Right lobe of liver (tissue), 6 donors: ENCODE measurements at regions not wholly inside any gene's neighbourhood (a gene's known extent, or its start where the extent isn't known, plus 50 kb on each side); places are given as distances from the start of the nearest gene placed in this dataset.

Source experiments
- ATAC-seq, 4 donors: fragments of 200-7000 bp; cut with Tn5 transposase; one replicate each; pipeline ENCODE4 v1.9.1; 2020; ENCODE audit warnings: mild to moderate bottlenecking in 4 of 4, moderate library complexity in 4 of 4
- DNase-seq, 3 donors: peaks; one replicate each; pipeline ENCODE4 v3.0.0-alpha.2; 2020
- H3K27ac ChIP-seq, 3 donors: fragments of 200-600 bp; one replicate each; pipeline ENCODE4 v1.8.0; 2022
- H3K27me3 ChIP-seq, 2 donors: fragments of 200-600 bp; one replicate each; pipeline ENCODE4 v1.8.0; 2022
- H3K36me3 ChIP-seq, 4 donors: fragments of 200-600 bp; sonication (generic) in 1 of 4; one replicate each; pipeline versions ENCODE4 v1.5.1 to v1.8.0; 2017 to 2022; ENCODE audit warnings: control low read depth in 1 of 4
- H3K4me1 ChIP-seq, 4 donors: fragments of 200-600 bp; sonication (generic) in 1 of 4; one replicate each; pipeline versions ENCODE4 v1.5.1 to v1.8.0; 2017 to 2022; ENCODE audit warnings: control low read depth in 1 of 4
- H3K4me3 ChIP-seq, 3 donors: fragments of 200-600 bp; one replicate each; pipeline ENCODE4 v1.8.0; 2022
- H3K9me3 ChIP-seq, 4 donors: fragments of 200-600 bp; sonication (generic) in 1 of 4; one replicate each; pipeline versions ENCODE4 v1.5.1 to v1.8.0; 2017 to 2022; ENCODE audit warnings: control low read depth in 1 of 4
- POLR2A ChIP-seq: fragments of 450-650 bp; IDR thresholded peaks from one replicate; pipeline ENCODE4 v1.6.1; 2017; ENCODE audit warnings: antibody characterized with exemption, mild to moderate bottlenecking
- WGBS: methylation state at CpG from one replicate; pipeline ENCODE4 v1.1.6; 2018; ENCODE audit warnings: low coverage, low lambda C conversion rate; ENCODE audit not compliant: insufficient coverage; ENCODE audit errors: missing lambda C conversion rate; 5-methylcytosine and 5-hydroxymethylcytosine counted together
- intact Hi-C, 2 donors: fragments of 100-400 bp; cut with DNase I; formaldehyde crosslinking; loops; one replicate each; pipeline versions ENCODE4 v1.11.2 to v1.14.1; 2022
- TF ChIP-seq, protein P1 (sequence below), 4 donors: fragments of 200-600 bp in 3 of 4; fragments of 450-650 bp in 1 of 4; IDR thresholded peaks; one replicate each; pipeline versions ENCODE4 v1.5.1 to v1.8.0; 2016 to 2022; ENCODE audit warnings: antibody characterized with exemption in 4 of 4, mild to moderate bottlenecking in 2 of 4
- donor health status: DM: no; HTN: yes; CAD: no.
- donor health status: DM: no; HTN: no; CAD: no.
- donor health status: DM: no; HTN: no; CAD: no.
- donor health status: DM: no; HTN: yes; CAD: no.
- donor health status: DM: no; HTN: yes; CAD: no.

- Histone ChIP-seq H3K27me3 (no peaks in the 10 kb centered on the region), H3K27ac (no peak overlapping the region), H3K4me3 (no peak overlapping the region), H3K9me3 (no peaks in the 10 kb centered on the region), H3K36me3 (no peaks in the 10 kb centered on the region), H3K4me1 (no peaks in the 10 kb centered on the region)
- 49% methylated on average over 3 of the region's 3 CpGs for WGBS
- ATAC-seq: no peak
- DNase-seq: no peak
- TF ChIP-seq, protein P1, sequence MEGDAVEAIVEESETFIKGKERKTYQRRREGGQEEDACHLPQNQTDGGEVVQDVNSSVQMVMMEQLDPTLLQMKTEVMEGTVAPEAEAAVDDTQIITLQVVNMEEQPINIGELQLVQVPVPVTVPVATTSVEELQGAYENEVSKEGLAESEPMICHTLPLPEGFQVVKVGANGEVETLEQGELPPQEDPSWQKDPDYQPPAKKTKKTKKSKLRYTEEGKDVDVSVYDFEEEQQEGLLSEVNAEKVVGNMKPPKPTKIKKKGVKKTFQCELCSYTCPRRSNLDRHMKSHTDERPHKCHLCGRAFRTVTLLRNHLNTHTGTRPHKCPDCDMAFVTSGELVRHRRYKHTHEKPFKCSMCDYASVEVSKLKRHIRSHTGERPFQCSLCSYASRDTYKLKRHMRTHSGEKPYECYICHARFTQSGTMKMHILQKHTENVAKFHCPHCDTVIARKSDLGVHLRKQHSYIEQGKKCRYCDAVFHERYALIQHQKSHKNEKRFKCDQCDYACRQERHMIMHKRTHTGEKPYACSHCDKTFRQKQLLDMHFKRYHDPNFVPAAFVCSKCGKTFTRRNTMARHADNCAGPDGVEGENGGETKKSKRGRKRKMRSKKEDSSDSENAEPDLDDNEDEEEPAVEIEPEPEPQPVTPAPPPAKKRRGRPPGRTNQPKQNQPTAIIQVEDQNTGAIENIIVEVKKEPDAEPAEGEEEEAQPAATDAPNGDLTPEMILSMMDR (IDR thresholded peaks at IDR 0.05): no peak
- no peak for TF ChIP-seq POLR2A
- intact Hi-C loops: no loop called here
Measured at GRCh38 chr1:193415256-193415655, 228.8 kb upstream of the B3GALT2 start.

DNA sequence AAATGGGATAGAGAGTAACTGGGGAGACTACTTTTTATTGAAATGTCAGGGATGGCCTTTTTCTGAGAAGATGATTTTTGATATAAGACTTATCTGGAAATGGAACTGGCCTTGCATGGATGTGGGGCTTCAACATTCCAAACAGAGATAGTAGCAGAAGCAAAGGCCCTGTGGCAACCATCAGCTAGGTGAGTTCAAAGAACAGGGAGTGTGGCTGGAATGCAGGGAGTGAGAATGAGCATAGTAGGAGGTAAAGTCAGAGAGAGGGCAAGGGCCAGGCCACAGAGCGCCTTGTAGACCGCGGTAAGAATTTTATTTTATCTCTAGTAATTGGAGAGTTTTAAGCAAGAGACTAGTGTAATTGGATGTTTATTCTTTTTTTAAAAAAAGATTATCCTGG, 227.0 kb upstream of the B3GALT2 start:
- DNase-seq (no peak), ATAC-seq (no peak)
- TF ChIP-seq, protein P1 (IDR thresholded peaks at IDR 0.05): no peak
- no peak for TF ChIP-seq POLR2A
- Histone ChIP-seq H3K27ac (no peak overlapping the region), H3K4me1 (no peaks in the 10 kb centered on the region), H3K4me3 (no peak overlapping the region), H3K9me3 (no peaks in the 10 kb centered on the region), H3K36me3 (no peaks in the 10 kb centered on the region), H3K27me3 (no peaks in the 10 kb centered on the region)
- WGBS: 94% methylated on average over 3 of the region's 3 CpGs
- intact Hi-C loops: no loop called here

DNA sequence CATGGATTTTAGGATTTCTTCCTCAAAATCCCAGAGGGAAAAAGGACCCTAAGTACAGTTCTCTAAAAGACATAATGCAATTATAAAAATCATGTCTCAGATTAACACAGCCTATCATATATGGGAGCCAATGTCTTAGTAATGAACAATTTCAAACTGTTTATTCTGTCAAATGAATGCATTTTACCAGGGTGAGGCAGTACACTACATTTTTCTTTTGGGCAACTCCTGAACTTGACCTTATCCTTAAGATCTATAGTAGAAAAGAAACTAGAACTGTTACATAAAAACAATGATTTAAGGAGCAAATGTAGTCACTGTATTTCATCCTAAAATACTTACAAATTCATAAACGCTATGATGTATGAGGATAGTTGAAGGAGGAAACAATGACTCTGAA, 226.3 kb upstream of the B3GALT2 start:
- no peaks in the 10 kb centered on the region for H3K27me3 ChIP-seq
- TF ChIP-seq POLR2A: no peak
- TF ChIP-seq, protein P1 (IDR thresholded peaks at IDR 0.05): no peak
- intact Hi-C loops: no loop called here
- H3K4me3 ChIP-seq: no peak overlapping the region
- no peaks in the 10 kb centered on the region for H3K9me3 ChIP-seq
- no peak overlapping the region for H3K27ac ChIP-seq
- ATAC-seq (no peak), DNase-seq (no peak)
- no peaks in the 10 kb centered on the region for H3K4me1 ChIP-seq
- 91% methylated on average over 1 of the region's 1 CpG for WGBS
- H3K36me3 ChIP-seq: no peaks in the 10 kb centered on the region

DNA sequence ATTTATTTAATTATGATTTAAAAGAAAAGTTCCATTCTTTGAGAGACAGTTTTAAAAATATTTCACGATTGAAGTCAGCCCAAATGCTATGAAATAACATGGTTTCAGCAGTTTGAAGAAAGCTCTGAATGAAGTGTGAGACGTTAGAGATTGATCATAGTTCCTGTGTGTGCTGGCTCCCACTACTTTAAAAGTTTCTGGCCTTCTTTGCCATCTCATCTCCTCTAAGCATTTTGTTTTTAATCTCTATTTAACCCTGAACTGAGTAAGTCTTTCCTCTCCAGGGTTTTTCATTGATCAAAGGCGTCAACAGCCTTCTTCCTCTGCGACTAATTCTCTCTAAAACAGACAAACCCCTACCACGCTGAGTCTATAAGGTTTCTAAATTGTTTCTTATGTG, 225.3 kb upstream of the B3GALT2 start:
- DNase-seq: no peak
- WGBS: 69% methylated on average over 5 of the region's 5 CpGs
- H3K4me1 ChIP-seq: peaks cover 0 to 4% (median 0%) of the 10 kb centered on the region in 4 donors
- H3K27me3 ChIP-seq: no peaks in the 10 kb centered on the region
- no peak for ATAC-seq
- no peaks in the 10 kb centered on the region for H3K9me3 ChIP-seq
- no peaks in the 10 kb centered on the region for H3K36me3 ChIP-seq
- no peak overlapping the region for H3K4me3 ChIP-seq
- intact Hi-C loops: no loop called here
- TF ChIP-seq, protein P1 (IDR thresholded peaks at IDR 0.05): no peak
- no peak for TF ChIP-seq POLR2A
- no peak overlapping the region for H3K27ac ChIP-seq

- H3K9me3 ChIP-seq: no peaks in the 10 kb centered on the region
- intact Hi-C loops: no loop called here
- no peaks in the 10 kb centered on the region for H3K27me3 ChIP-seq
- H3K4me1 ChIP-seq: peaks cover 0 to 4% (median 0%) of the 10 kb centered on the region in 4 donors
- ATAC-seq: no peak
- no peak for DNase-seq
- no peak overlapping the region for H3K27ac ChIP-seq
- TF ChIP-seq, protein P1 (IDR thresholded peaks at IDR 0.05): no peak
- TF ChIP-seq POLR2A: no peak
- no peaks in the 10 kb centered on the region for H3K36me3 ChIP-seq
- WGBS: 82% methylated on average over 2 of the region's 2 CpGs
- H3K4me3 ChIP-seq: no peak overlapping the region
Measured at GRCh38 chr1:193411215-193411614, 224.8 kb upstream of the B3GALT2 start.
